Ecto neural progenitor cell (in vitro differentiated cells): ENCODE measurements at regions not wholly inside any gene's neighbourhood (a gene's known extent, or its start where the extent isn't known, plus 50 kb on each side); places are given as distances from the start of the nearest gene placed in this dataset.
A peak's percentile ranks its signal among the peaks of the same experiment; 100 is the strongest.
"Not testable (repeated sequence)": the region's sequence is repeated elsewhere in the genome, so short reads cannot be mapped to it uniquely, and the experiment has no call there.

Experiments
- DNase-seq: peaks from one replicate; pipeline ENCODE4 v3.0.0-alpha.2; 2018; ENCODE audit warnings: low spot score

GRCh38 chr3:186454881-186455703 lies 89.1 kb downstream of the CRYGS start:
- no peak for DNase-seq

GRCh38 chr3:186453531-186453930 lies 90.6 kb downstream of the CRYGS start:
- DNase-seq, result no peak

- no peak for DNase-seq
These were observed 90.5 kb upstream of the DGKG start for GRCh38 chr3:186452517-186452916.

- DNase-seq, result no peak
These were observed 89.3 kb upstream of the DGKG start for GRCh38 chr3:186451371-186451770.

- no peak for DNase-seq
These were observed 82.9 kb upstream of the DGKG start for GRCh38 chr3:186444974-186445373.

GRCh38 chr3:186444288-186444687 lies 82.3 kb upstream of the DGKG start:
- DNase-seq, result no peak

GRCh38 chr3:186442979-186443378 lies 80.9 kb upstream of the DGKG start:
- DNase-seq, result not testable (repeated sequence)

- DNase-seq, result no peak
These were observed 80.1 kb upstream of the DGKG start for GRCh38 chr3:186442162-186442561.

GRCh38 chr3:186440891-186441290 lies 78.9 kb upstream of the DGKG start:
- DNase-seq, result no peak

GRCh38 chr3:186439725-186440124 lies 77.7 kb upstream of the DGKG start:
- DNase-seq, result no peak

GRCh38 chr3:186435332-186435731 lies 73.3 kb upstream of the DGKG start:
- DNase-seq, result not testable (repeated sequence)

- no peak for DNase-seq
These were observed 71.1 kb upstream of the DGKG start for GRCh38 chr3:186432944-186433732.

- DNase-seq, result no peak
These were observed 70.2 kb upstream of the DGKG start for GRCh38 chr3:186432189-186432588.

- DNase-seq, result no peak
These were observed 65.7 kb upstream of the DGKG start for GRCh38 chr3:186427627-186428281.

- no peak for DNase-seq
These were observed 64.0 kb upstream of the DGKG start for GRCh38 chr3:186425788-186426730.

GRCh38 chr3:186421946-186422345 lies 59.9 kb upstream of the DGKG start:
- DNase-seq, result no peak

- DNase-seq, result no peak
These were observed 56.7 kb upstream of the DGKG start for GRCh38 chr3:186418671-186419145.

- DNase-seq, result no peak
These were observed 55.8 kb upstream of the DGKG start for GRCh38 chr3:186417791-186418190.

GRCh38 chr3:186414735-186415419 lies 52.8 kb upstream of the DGKG start:
- no peak for DNase-seq

GRCh38 chr3:186413615-186414415 lies 51.8 kb upstream of the DGKG start:
- peak; percentile 69 for DNase-seq
